ENCODE measurements at regions not wholly inside any gene's neighbourhood (a gene's known extent, or its start where the extent isn't known, plus 50 kb on each side); places are given as distances from the start of the nearest gene placed in this dataset.

DNA sequence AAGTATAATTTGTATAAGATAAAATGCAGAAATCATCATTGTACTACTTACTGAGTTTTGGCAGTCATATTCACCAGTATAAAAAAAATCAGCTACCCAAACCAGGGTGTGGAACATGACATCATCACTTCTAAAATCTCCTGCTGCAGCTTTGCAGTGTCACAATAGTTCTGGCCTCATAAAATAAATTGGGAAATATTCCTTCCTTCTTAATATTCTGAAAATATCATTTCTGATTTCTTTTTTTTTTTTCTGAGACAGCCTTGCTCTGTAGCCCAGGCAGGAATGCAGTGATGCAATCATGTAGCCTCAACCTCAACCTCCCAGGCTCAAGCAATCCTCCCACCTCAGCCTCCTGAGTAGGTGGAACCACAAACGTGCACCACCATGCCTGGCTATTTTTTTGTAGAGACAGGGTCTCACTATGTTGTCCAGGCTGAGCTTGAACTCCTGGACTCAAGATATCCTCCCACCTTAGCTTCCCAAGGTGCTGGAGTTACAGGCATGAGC, 101.4 kb downstream of the TMEM18 start:
- Histone ChIP-seq H3K4me3 (no peak overlapping the region), H4K20me1 (ENCODE audit: low read depth) (no peaks in the 10 kb centered on the region), H3K27me3 (no peaks in the 10 kb centered on the region), H3K9me3 (ENCODE audit: low read depth) (peaks cover 13% of the 10 kb centered on the region), H3K79me2 (ENCODE audit: low read depth) (no peaks in the 10 kb centered on the region), H3K4me2 (no peak overlapping the region), H2AFZ (replicated peaks) (no peak overlapping the region), H3K9ac (no peak overlapping the region), H3K4me1 (no peaks in the 10 kb centered on the region), H3F3A (ENCODE audit: low read depth) (no peaks in the 10 kb centered on the region), H3K27ac (no peak overlapping the region), H3K36me3 (no peaks in the 10 kb centered on the region)
- H3K4me3 Mint-ChIP-seq: no peak overlapping the region
- H3K27ac Mint-ChIP-seq: no peak overlapping the region
- H3K4me1 Mint-ChIP-seq: peaks cover 13% of the 10 kb centered on the region
- H3K9me3 Mint-ChIP-seq: peaks cover 41% of the 10 kb centered on the region
- no peak for DNase-seq (ENCODE audit: low spot score)
- H3K36me3 Mint-ChIP-seq: no peaks in the 10 kb centered on the region
- H3K27me3 Mint-ChIP-seq (ENCODE audit: insufficient read depth, low read depth): peaks cover 6% of the 10 kb centered on the region
- no peak for TF ChIP-seq CTCF (IDR thresholded peaks at IDR 0.05)
- no peak for TF ChIP-seq EZH2phosphoT487 (IDR thresholded peaks at IDR 0.05)
- no peak for TF ChIP-seq EZH2 (IDR thresholded peaks at IDR 0.05)

GRCh38 chr2:575030-575726, 102.0 kb downstream of the TMEM18 start:
- peaks cover 7% of the 10 kb centered on the region for H3K4me1 Mint-ChIP-seq
- no peak for DNase-seq (ENCODE audit: low spot score)
- H3K27ac Mint-ChIP-seq: no peak overlapping the region
- Histone ChIP-seq H3K4me1 (no peaks in the 10 kb centered on the region), H3F3A (ENCODE audit: low read depth) (no peaks in the 10 kb centered on the region), H3K4me3 (no peak overlapping the region), H3K79me2 (ENCODE audit: low read depth) (no peaks in the 10 kb centered on the region), H3K9me3 (ENCODE audit: low read depth) (peaks cover 13% of the 10 kb centered on the region), H3K9ac (no peak overlapping the region), H3K27ac (no peak overlapping the region), H2AFZ (replicated peaks) (no peak overlapping the region), H3K27me3 (no peaks in the 10 kb centered on the region), H3K36me3 (no peaks in the 10 kb centered on the region), H3K4me2 (no peak overlapping the region), H4K20me1 (ENCODE audit: low read depth) (no peaks in the 10 kb centered on the region)
- no peak overlapping the region for H3K4me3 Mint-ChIP-seq
- H3K36me3 Mint-ChIP-seq: no peaks in the 10 kb centered on the region
- no peak for TF ChIP-seq EZH2phosphoT487 (IDR thresholded peaks at IDR 0.05)
- TF ChIP-seq CTCF (IDR thresholded peaks at IDR 0.05): no peak
- no peak for TF ChIP-seq EZH2 (IDR thresholded peaks at IDR 0.05)
- H3K9me3 Mint-ChIP-seq: peaks cover 46% of the 10 kb centered on the region
- peaks cover 6% of the 10 kb centered on the region for H3K27me3 Mint-ChIP-seq (ENCODE audit: insufficient read depth, low read depth)

DNA sequence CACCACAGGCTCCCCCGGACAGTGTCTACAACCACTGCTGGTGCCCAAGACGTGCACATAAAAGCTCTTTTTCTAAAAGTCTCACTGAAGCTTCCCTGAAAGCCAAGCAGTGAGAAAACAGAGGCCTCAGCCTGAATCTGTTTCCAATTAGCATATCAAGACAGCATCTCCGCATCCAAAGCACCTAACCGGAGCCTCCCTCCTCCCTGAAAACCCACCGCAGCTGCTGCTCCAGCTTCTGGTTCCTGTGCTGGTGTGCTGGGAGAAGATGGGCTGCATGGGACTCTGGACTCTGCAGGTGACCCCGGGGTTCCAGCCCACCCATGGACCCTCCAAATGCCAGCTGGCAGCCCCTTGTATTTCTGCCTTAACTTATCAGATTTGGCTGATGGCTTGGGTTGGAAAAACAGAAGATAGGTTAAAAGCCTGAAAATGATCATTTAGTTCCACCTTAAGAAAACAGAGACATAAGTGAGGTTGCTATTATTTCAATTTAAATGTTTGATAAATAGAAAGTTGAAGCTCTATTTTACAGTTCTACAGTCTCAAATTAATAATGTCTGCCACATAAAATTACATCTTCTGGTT, 103.3 kb downstream of the TMEM18 start:
- Histone ChIP-seq H4K20me1 (ENCODE audit: low read depth) (no peaks in the 10 kb centered on the region), H3K9me3 (ENCODE audit: low read depth) (peaks cover 13% of the 10 kb centered on the region), H3K36me3 (no peaks in the 10 kb centered on the region), H2AFZ (replicated peaks) (no peak overlapping the region), H3K4me3 (no peak overlapping the region), H3F3A (ENCODE audit: low read depth) (no peaks in the 10 kb centered on the region), H3K79me2 (ENCODE audit: low read depth) (no peaks in the 10 kb centered on the region), H3K4me1 (no peaks in the 10 kb centered on the region), H3K4me2 (no peak overlapping the region), H3K9ac (no peak overlapping the region), H3K27me3 (no peaks in the 10 kb centered on the region), H3K27ac (no peak overlapping the region)
- peaks cover 48% of the 10 kb centered on the region for H3K9me3 Mint-ChIP-seq
- H3K27me3 Mint-ChIP-seq (ENCODE audit: insufficient read depth, low read depth): peaks cover 6% of the 10 kb centered on the region
- TF ChIP-seq EZH2phosphoT487 (IDR thresholded peaks at IDR 0.05) (no peak), CTCF (IDR thresholded peaks at IDR 0.05) (no peak), EZH2 (IDR thresholded peaks at IDR 0.05) (no peak)
- no peak overlapping the region for H3K4me3 Mint-ChIP-seq
- no peak for DNase-seq (ENCODE audit: low spot score)
- H3K4me1 Mint-ChIP-seq: peaks cover 4% of the 10 kb centered on the region
- no peaks in the 10 kb centered on the region for H3K36me3 Mint-ChIP-seq
- no peak overlapping the region for H3K27ac Mint-ChIP-seq
